ENCODE measurements at regions not wholly inside any gene's neighbourhood (a gene's known extent, or its start where the extent isn't known, plus 50 kb on each side); places are given as distances from the start of the nearest gene placed in this dataset.

DNA sequence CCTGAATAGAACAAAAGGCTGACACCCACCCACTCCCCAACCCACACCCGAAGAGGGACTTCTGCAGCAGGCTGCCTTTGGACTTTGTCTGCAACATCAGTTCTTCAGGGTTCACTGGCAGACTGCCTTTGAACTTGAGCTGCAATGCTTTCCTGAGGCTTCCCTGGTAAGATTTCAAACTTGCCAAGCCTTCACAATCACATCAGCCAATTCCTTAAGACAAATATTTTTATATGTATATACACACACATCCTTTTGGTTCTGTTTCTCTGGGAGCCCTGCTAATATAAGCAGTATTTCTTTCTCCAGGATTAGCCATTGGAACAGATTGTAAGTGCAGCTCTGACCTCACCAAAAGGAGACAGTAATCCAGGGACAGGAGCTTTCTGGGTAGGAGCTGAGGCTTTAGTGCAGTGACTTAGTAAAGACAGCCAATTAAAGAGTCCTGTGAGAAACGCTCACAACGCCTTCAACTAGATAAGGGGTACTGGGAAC, 55.6 kb upstream of the KMT2E start:
- TF ChIP-seq, protein P1, sequence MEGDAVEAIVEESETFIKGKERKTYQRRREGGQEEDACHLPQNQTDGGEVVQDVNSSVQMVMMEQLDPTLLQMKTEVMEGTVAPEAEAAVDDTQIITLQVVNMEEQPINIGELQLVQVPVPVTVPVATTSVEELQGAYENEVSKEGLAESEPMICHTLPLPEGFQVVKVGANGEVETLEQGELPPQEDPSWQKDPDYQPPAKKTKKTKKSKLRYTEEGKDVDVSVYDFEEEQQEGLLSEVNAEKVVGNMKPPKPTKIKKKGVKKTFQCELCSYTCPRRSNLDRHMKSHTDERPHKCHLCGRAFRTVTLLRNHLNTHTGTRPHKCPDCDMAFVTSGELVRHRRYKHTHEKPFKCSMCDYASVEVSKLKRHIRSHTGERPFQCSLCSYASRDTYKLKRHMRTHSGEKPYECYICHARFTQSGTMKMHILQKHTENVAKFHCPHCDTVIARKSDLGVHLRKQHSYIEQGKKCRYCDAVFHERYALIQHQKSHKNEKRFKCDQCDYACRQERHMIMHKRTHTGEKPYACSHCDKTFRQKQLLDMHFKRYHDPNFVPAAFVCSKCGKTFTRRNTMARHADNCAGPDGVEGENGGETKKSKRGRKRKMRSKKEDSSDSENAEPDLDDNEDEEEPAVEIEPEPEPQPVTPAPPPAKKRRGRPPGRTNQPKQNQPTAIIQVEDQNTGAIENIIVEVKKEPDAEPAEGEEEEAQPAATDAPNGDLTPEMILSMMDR (IDR thresholded peaks at IDR 0.05 in 4 of 5, conservative IDR thresholded peaks at IDR 0.05 in 1 of 5): no peak
- no peak for TF ChIP-seq POLR2A (IDR thresholded peaks at IDR 0.05)

Data from gastrocnemius medialis (tissue), 4 donors.